SK-N-SH treated with all-trans-retinoic acid at 6 μM for 48 hours (cell line): ENCODE measurements at regions not wholly inside any gene's neighbourhood (a gene's known extent, or its start where the extent isn't known, plus 50 kb on each side); places are given as distances from the start of the nearest gene placed in this dataset.

ENCODE experiments used
- ATAC-seq: fragments of 200-7000 bp; cut with Tn5 transposase; 3 replicates; pipeline ENCODE4 v1.9.1; 2020; ENCODE audit warnings: mild to moderate bottlenecking, moderate library complexity
- BACH2 ChIP-seq: fragments of 250-450 bp; sonication (Bioruptor Pico); IDR thresholded peaks from 2 replicates; pipeline ENCODE4 v1.9.0; 2021; ENCODE audit warnings: mild to moderate bottlenecking, borderline replicate concordance
- CREB5 ChIP-seq: fragments of 250-450 bp; sonication (Bioruptor Pico); IDR thresholded peaks from 2 replicates; pipeline ENCODE4 v1.5.1; 2020; ENCODE audit warnings: low read depth, mild to moderate bottlenecking, moderate library complexity
- CSDC2 ChIP-seq: fragments of 250-450 bp; sonication (Bioruptor Pico); IDR thresholded peaks from 2 replicates; pipeline ENCODE4 v1.5.0; 2020; ENCODE audit warnings: mild to moderate bottlenecking, moderate library complexity
- CSRNP3 ChIP-seq: fragments of 250-450 bp; sonication (Bioruptor Pico); IDR thresholded peaks from 2 replicates; pipeline ENCODE4 v1.5.1; 2021; ENCODE audit warnings: mild to moderate bottlenecking, moderate library complexity
- ESRRG ChIP-seq: fragments of 250-450 bp; sonication (Bioruptor Pico); IDR thresholded peaks from 2 replicates; pipeline ENCODE4 v1.6.1; 2021; ENCODE audit warnings: mild to moderate bottlenecking
- GLIS3 ChIP-seq: fragments of 250-450 bp; sonication (Bioruptor Pico); IDR thresholded peaks from 2 replicates; pipeline ENCODE4 v1.5.0; 2020; ENCODE audit warnings: mild to moderate bottlenecking, moderate library complexity
- ISL1 ChIP-seq: fragments of 250-450 bp; sonication (Bioruptor Pico); IDR thresholded peaks from 2 replicates; pipeline ENCODE4 v2.1.2; 2022; ENCODE audit warnings: mild to moderate bottlenecking, moderate library complexity
- PATZ1 ChIP-seq: fragments of 250-450 bp; sonication (Bioruptor Pico); IDR thresholded peaks from 2 replicates; pipeline ENCODE4 v1.8.0; 2020; ENCODE audit warnings: mild to moderate bottlenecking, moderate library complexity, borderline replicate concordance
- POU6F1 ChIP-seq: fragments of 250-450 bp; sonication (Bioruptor Pico); IDR thresholded peaks from 2 replicates; pipeline ENCODE4 v1.8.0; 2021; ENCODE audit warnings: low read depth, mild to moderate bottlenecking, moderate library complexity, borderline replicate concordance
- PPARA ChIP-seq: fragments of 250-450 bp; sonication (Bioruptor Pico); IDR thresholded peaks from 2 replicates; pipeline ENCODE4 v1.5.0; 2020; ENCODE audit warnings: mild to moderate bottlenecking, borderline replicate concordance
- RARB ChIP-seq: fragments of 250-450 bp; sonication (Bioruptor Pico); IDR thresholded peaks from 2 replicates; pipeline ENCODE4 v1.8.0; 2021; ENCODE audit warnings: mild to moderate bottlenecking, moderate library complexity
- SNAI2 ChIP-seq: fragments of 250-450 bp; sonication (Bioruptor Pico); IDR thresholded peaks from 2 replicates; pipeline ENCODE4 v1.5.0; 2020; ENCODE audit warnings: mild to moderate bottlenecking, moderate library complexity
- TCF4 ChIP-seq: fragments of 250-450 bp; sonication (Bioruptor Pico); IDR thresholded peaks from 2 replicates; pipeline ENCODE4 v1.8.0; 2021; ENCODE audit warnings: mild to moderate bottlenecking, moderate library complexity, borderline replicate concordance
- TOX ChIP-seq: fragments of 250-450 bp; sonication (Bioruptor Pico); IDR thresholded peaks from 2 replicates; pipeline ENCODE4 v1.8.0; 2021; ENCODE audit warnings: mild to moderate bottlenecking, moderate library complexity, borderline replicate concordance
- TSHZ2 ChIP-seq: fragments of 250-450 bp; sonication (Bioruptor Pico); IDR thresholded peaks from 2 replicates; pipeline ENCODE4 v1.5.0; 2020; ENCODE audit warnings: mild to moderate bottlenecking, moderate library complexity
- ZC3H10 ChIP-seq: fragments of 250-450 bp; sonication (Bioruptor Pico); IDR thresholded peaks from 2 replicates; pipeline ENCODE4 v1.5.1; 2021; ENCODE audit warnings: mild to moderate bottlenecking, moderate library complexity
- ZFP30 ChIP-seq: fragments of 450-650 bp; formaldehyde crosslinking; IDR thresholded peaks from 2 replicates; pipeline ENCODE4 v1.5.0; 2022; ENCODE audit warnings: mild to moderate bottlenecking, moderate library complexity
- ZNF565 ChIP-seq: fragments of 450-650 bp; formaldehyde crosslinking; conservative IDR thresholded peaks from 2 replicates; pipeline ENCODE4 v1.5.0; 2020; ENCODE audit warnings: low read depth, mild to moderate bottlenecking, moderate library complexity
- ZNF70 ChIP-seq: fragments of 450-650 bp; formaldehyde crosslinking; IDR thresholded peaks from 2 replicates; pipeline ENCODE4 v1.5.0; 2020; ENCODE audit warnings: mild to moderate bottlenecking, moderate library complexity
- ZNF8 ChIP-seq: fragments of 450-650 bp; formaldehyde crosslinking; IDR thresholded peaks from 2 replicates; pipeline ENCODE4 v1.5.0; 2020; ENCODE audit warnings: mild to moderate bottlenecking, moderate library complexity

- ATAC-seq: no peak
- TF ChIP-seq GLIS3 (CRISPR knock-in tag) (no peak), ZNF70 (CRISPR knock-in tag) (no peak), ZNF8 (no peak), POU6F1 (CRISPR knock-in tag) (no peak), ZC3H10 (CRISPR knock-in tag) (no peak), CSDC2 (CRISPR knock-in tag) (no peak), ESRRG (CRISPR knock-in tag) (no peak), PATZ1 (CRISPR knock-in tag) (no peak), BACH2 (CRISPR knock-in tag) (no peak), ZNF565 (CRISPR knock-in tag) (no peak), ZFP30 (CRISPR knock-in tag) (no peak), TOX (CRISPR knock-in tag) (no peak)
- TF ChIP-seq, all 23 proteins: peak for 0
Observed at GRCh38 chr6:165726290-165726875, 63.3 kb upstream of the PDE10A start.

GRCh38 chr6:165725201-165725600, 62.2 kb upstream of the PDE10A start:
- ATAC-seq: no peak
- TF ChIP-seq BACH2 (CRISPR knock-in tag): no peak
- TF ChIP-seq PPARA (CRISPR knock-in tag): no peak
- TF ChIP-seq TCF4 (CRISPR knock-in tag): no peak
- no peak for TF ChIP-seq ZNF565 (CRISPR knock-in tag)
- no peak for TF ChIP-seq ISL1 (CRISPR knock-in tag)
- no peak for TF ChIP-seq RARB (CRISPR knock-in tag)
- no peak for TF ChIP-seq GLIS3 (CRISPR knock-in tag)
- TF ChIP-seq SNAI2 (CRISPR knock-in tag): no peak
- no peak for TF ChIP-seq POU6F1 (CRISPR knock-in tag)
- TF ChIP-seq ZNF70 (CRISPR knock-in tag): no peak
- TF ChIP-seq CSRNP3 (CRISPR knock-in tag): no peak
- TF ChIP-seq ZC3H10 (CRISPR knock-in tag): no peak

GRCh38 chr6:165723326-165723725, 60.3 kb upstream of the PDE10A start:
- TF ChIP-seq ZNF8: no peak
- TF ChIP-seq POU6F1 (CRISPR knock-in tag): no peak
- TF ChIP-seq ISL1 (CRISPR knock-in tag): no peak
- TF ChIP-seq TSHZ2 (CRISPR knock-in tag): no peak
- no peak for TF ChIP-seq ZC3H10 (CRISPR knock-in tag)
- no peak for TF ChIP-seq ESRRG (CRISPR knock-in tag)
- TF ChIP-seq CREB5: no peak
- no peak for ATAC-seq
